ENCODE measurements at regions not wholly inside any gene's neighbourhood (a gene's known extent, or its start where the extent isn't known, plus 50 kb on each side); places are given as distances from the start of the nearest gene placed in this dataset.
"Not testable (repeated sequence)": the region's sequence is repeated elsewhere in the genome, so short reads cannot be mapped to it uniquely, and the experiment has no call there.

DNA sequence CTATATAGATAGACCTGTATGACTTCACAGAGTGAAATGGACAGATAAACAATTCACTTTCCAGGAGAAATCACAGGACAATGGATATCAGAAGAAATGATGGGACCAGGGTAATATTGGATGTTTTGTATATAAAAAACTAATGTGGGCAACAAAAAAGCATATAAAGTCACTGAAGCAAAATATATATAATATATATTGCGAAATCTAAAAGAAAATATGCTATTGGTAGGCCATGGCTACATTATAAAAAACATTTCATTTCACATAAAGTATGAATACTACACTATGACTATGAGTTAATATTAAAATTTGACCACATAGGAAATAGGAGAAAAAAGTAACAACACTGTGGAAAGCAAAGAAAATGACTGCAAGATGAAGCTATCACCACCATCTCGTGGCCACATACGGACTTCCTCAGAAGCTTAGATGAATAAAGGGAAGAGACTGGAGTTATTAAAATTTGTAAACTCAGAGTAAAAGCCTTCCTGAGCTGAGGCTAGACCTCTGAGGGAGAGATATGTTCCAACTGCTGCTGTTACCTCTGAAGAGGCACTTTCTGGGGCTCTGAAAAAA is 115.8 kb downstream of the SYT15B start:
- FAIRE-seq; DNase-seq (ENCODE audit: insufficient read length, low spot score): not testable (repeated sequence)

DNA sequence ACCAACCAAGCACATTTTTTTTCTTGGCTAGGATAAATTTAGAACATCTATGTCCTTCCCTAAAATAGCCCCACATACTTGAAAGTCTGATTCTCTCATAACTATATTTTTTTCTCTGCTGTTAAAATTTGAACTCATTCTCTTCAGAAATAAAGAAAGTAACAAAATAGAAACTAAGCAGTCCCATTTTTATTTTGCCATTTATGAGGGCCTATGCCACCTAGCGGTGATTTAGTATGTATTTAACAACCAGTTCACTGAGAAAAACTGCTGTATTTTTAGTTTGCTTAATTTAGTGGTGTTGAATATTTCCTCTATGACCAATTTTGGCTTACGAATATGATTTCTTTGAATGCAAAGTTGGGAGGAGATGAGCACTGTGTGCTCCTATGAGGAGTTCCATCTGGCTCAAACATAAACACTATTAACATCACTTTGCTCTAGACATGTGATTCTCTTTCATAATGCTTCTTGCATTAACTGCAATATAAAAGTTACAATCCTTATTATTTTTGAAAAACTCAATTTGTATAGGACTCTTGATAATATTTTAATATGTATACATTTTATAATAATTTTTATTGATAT is 116.6 kb downstream of the SYT15B start:
- DNase-seq (ENCODE audit: insufficient read length, low spot score); FAIRE-seq: not testable (repeated sequence)

DNA sequence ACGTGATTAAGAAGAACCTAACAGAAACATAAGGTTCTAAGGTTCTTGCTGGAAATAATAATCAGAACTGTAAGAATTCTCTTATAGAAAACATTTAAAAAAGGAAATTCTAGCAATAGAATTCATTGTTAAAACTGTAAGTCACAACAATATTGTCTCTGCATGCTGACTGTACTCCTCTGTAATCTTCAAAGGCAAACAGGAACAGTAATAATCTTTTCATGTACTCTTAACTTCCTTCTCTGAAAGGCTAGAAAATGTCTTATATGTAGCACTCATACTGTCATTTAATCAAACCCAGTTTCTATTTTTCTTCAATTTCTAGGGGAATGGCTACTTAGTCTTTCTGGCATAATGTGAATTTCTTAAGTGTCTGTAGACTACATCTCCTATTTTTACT is 103.5 kb upstream of the AGAP9 start:
- not testable (repeated sequence) for DNase-seq (ENCODE audit: insufficient read length, low spot score); FAIRE-seq

DNA sequence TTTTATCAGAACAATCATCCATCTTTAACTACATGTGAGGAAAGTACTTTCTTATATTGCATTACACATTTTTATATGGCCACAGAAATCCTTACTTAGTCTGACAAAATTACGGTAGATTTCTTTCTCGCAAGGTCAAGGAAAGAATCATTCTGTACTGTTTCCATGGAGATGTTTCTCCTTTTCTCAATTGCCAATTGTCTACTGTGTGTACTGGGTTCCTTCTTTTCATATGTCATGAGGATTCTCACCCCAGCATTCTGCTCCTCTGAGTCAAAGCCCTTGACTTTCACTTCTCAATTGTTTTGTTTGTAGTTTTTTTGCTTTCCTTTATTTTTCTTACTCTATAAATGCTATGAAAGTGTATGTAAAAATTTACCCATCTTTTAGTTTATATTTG is 99.3 kb upstream of the AGAP9 start:
- not testable (repeated sequence) for DNase-seq (ENCODE audit: insufficient read length, low spot score); FAIRE-seq

DNA sequence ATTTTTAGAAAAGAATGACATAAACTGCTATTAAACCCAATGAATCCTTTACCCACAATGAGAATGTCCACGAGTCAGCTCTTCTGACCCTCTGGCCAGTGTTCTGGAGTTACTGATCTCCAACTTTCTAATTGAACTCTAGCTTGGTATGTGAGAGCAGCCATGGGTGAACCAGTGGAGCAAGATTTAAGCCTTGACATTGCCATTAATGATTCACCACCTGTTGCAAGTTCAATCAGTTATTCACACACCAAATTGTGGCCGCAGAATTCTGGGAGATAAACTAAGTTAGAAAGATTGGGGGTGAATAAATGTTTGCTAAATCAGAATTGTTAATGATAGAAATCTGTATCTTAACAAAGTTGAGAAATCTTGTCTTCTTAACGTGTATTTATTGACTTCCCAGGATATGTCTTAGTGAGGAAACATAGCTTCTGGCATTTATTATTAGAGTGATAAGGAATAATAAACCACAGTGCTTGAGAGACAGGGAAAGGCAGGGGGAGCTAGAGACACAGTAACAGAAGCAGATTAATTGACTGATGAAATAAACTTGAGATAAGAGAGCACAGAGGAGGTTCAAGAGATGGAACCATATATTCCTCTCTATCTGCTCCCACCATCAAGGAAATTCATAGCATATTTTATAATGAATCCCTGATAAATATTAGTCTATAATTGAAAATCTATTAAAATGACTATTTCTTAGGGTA is 96.0 kb upstream of the AGAP9 start:
- not testable (repeated sequence) for FAIRE-seq; DNase-seq (ENCODE audit: insufficient read length, low spot score)

DNA sequence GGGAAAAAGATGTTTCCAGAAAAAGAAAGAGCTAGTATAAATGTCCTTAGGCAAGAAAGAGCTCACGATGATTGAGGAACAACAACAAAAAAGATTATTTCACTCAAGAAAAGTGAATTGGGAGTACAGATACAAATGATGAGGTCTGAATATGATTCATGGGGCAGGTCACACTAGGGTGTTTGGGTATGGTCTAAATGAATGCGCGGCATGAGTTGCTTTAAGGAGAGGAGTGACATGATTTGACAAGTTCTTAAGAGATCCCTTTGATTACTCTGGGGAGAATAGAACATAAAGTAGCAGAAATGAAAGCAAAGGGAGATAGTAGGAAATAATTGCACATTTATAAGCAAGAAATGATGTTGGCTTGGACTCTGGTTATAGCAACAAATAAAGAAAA is 85.9 kb upstream of the AGAP9 start:
- not testable (repeated sequence) for FAIRE-seq; DNase-seq (ENCODE audit: insufficient read length, low spot score)

DNA sequence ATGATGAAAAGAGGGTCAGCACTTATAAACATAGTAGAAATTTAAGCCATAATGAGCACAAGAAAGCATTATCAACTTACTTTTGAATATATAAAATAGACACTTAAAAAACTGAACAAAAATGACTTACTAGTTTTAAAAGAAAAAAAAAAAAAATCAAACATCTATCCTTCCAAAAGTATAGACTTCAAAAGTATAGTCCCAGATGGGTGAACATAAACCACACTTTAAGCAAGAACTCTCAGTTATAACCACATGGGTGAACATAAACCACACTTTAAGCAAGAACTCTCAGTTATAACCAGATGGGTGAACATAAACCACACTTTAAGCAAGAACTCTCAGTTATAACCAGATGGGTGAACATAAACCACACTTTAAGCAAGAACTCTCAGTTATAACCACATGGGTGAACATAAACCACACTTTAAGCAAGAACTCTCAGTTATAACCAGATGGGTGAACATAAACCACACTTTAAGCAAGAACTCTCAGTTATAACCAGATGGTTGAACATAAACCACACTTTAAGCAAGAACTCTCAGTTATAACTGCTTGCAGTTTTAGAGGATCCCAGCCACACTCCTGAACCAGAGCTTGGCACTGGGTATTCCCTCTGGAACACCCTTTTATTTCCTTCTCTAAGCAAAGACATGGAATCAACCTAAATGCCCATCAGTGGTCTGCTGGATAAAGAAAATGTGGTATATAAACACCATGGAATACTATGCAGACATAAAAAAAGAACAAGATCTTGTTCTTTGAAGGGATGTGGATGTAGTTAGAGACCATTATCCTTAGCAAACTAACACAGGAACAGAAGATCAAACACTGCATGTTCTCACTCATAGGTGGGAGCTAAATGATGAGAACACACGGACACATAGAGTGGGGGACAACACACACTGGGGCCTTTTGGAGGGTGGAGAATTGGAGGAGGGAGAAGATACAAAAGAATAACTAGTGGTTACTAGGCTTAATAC is 82.6 kb upstream of the AGAP9 start:
- not testable (repeated sequence) for DNase-seq (ENCODE audit: insufficient read length, low spot score); FAIRE-seq

DNA sequence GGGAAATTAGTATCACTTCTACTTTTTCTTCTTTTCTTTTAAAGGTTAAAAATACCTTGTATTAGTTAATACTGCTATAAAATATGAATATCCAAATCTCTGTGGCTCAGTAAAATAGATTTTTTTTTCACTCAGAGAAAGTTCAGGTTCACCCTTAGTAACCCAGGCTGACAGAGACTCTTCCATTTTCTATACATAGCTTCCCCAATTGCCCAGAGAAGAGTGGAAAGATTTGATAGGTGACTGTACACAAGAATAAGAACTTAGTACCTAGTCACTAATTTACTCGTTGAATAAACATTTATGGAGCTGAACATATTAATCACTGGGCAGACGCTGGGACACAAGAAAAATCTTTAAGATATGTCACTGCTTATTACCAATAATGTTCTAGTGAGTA is 77.2 kb upstream of the AGAP9 start:
- DNase-seq (ENCODE audit: insufficient read length, low spot score); FAIRE-seq: not testable (repeated sequence)

DNA sequence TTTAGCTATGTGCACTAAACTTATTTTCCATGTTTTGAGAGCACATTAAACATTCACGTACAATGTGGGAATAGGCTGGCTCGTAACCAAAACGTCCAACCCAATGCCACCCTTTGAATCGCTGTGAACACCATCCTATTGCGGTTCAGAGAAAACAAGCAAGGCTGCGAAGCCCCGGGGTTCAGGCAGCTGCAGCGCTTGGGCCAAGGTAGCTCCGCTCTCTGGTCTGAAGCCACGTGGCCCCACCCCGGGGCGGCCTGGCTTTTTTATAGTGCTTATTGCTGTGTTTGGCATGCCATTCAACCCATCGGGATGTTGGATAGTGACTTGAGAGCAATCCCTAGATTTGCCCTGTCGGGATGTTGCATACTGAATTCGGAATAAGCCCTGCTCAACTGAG is 76.7 kb upstream of the AGAP9 start:
- FAIRE-seq; DNase-seq (ENCODE audit: insufficient read length, low spot score): not testable (repeated sequence)

DNA sequence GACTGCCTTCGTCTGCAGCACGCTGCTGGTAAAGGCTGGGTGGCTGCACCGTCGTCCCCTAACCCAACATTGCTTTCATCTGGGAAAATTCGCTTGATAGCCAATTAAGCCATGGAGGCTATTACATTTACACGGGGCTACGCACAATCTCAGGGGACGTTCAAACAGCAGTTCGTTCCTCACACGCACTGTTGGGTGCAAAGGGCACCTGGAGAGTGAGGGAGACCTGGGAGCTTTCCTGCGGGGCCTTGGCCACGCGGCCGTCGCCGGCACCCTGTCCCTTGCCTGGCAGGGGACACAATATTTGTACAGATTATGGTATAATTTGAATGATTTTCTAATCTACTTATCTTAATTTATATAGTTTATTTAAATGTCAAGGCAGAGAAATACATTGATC is 76.2 kb upstream of the AGAP9 start:
- not testable (repeated sequence) for DNase-seq (ENCODE audit: insufficient read length, low spot score); FAIRE-seq

DNA sequence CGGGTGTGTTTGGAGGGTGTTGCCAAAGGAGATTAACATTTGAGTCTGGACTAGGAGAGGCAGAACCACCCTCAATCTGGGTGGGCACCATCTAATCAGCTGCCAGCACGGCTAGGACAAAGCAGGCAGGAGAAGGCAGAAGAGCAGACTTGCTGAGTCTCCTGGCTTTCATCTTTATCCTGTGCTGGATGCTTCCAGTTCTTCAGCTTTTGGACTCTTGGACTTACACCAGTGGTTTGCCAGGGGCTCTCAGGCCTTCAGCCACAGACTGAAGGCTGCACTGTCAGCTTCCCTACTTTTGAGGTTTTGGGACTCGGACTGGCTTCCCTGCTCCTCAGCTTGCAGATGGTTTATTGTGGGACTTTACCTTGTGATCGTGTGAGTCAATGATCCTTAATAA is 70.4 kb upstream of the AGAP9 start:
- FAIRE-seq; DNase-seq (ENCODE audit: insufficient read length, low spot score): not testable (repeated sequence)

DNA sequence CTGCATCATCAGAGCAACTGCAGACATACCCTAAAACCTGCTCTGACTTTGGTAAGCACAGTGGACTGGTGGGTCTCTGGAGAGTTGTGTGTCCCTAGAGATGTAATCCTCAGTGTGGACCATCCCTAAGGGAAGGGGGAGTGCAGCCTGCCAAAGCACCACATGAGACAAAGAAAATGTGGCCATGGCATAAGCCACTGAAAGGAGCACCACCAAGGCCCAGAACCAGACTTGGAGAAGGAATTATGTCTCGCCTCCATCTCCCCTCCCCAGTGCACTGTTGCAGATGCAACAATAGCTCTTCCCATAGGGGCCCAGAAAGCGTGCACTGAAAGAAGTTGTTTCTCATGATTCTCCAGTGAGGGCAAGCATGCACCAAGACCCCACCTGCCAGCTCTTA is 69.7 kb upstream of the AGAP9 start:
- DNase-seq (ENCODE audit: insufficient read length, low spot score); FAIRE-seq: not testable (repeated sequence)

DNA sequence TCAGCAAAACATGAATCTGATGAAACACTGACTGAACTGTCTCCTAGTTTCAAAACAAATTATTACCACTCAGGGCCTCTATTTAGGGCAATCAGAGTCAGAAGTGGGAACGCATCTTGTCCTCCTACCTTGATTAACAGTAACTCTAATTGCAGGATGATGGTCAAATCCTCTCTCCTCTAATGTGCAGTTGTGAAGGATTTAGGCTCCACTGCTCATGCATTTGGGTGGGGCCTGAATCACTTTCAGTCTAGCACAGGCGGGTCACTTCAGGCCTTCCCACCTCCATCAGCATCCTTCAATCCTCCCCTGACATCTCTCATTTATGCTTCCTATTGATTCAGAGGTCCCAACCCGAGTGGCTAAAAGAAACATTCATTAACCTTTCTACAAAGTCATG is 67.5 kb upstream of the AGAP9 start:
- not testable (repeated sequence) for FAIRE-seq; DNase-seq (ENCODE audit: insufficient read length, low spot score)

DNA sequence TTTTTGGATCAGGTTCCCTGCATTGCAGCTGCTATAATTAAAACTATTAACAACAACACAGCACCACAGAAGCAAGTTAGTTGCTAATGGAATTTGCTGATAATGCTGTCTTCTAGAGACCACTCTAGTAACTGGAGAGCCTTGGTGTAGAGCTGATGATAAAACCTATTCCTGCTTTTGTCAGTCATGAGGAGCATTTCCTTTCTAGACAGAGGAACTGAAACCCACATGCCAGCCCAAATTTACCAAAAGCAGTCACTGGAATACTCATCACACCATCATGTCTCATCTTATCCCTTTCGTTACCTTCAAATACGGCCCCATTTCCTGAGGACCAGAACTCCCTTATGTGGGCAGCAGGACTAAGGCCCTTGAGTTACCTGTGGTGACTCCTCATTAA is 67.1 kb upstream of the AGAP9 start:
- not testable (repeated sequence) for FAIRE-seq; DNase-seq (ENCODE audit: insufficient read length, low spot score)
- peak; percentile 50 for TF ChIP-seq SPI1 (IDR thresholded peaks at IDR 0.05; ENCODE audit: low read depth, low read length)

DNA sequence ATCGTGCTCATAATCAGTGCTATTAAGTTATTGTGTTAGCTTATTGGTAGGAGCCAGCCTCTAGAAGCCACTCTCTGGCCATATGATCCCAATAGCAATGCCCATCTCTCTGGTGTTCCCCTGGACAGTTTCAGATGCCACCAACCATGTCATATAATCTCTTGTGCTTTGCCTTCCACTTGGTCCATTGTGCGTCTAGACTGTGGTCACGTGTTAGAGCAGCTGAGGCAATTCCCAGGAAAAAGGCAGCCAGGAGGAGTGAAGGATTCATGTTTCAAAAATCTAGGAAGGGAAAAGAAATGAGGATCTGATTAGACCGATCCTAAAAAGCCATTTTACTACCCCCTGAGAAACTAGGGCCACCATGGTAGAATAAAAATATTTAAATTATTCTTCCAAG is 58.6 kb upstream of the AGAP9 start:
- not testable (repeated sequence) for FAIRE-seq; DNase-seq (ENCODE audit: insufficient read length, low spot score)

DNA sequence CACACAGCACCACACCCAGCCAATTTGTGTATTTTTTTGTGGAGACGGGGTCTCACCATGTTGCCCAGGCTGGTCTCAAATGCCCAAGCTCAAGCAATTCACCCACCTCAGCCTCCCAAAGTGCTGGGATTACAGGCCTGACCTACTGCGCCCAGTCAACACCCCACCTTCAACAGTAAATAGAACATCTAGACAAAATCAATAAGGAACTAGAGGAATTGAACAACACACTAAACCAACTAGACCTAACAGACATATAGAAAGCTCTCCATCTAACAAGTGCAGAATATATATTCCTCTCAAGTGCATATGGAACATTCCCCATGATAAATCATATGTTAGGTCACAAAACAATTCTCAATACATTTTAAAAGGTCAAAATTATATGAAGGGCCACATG is 56.6 kb upstream of the AGAP9 start:
- FAIRE-seq = not testable (repeated sequence)

DNA sequence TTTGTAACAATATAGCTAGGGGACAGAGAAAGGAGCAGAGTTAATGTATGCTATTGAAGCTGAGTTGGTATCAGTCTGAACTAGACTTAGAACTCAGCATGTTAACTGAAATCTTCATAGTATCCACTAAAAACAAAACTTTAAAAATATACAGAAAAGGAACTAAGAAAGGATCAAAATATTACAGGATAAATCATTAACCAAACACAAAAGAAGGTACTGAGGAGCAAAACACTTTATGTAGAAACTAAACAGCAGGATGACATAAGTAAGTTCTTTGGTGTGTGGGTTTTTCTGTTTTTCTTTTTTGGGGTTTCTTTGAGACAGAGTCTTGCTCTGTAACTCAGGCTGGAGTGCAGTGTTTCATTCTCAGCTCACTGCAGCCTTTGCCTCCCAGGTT is 55.1 kb upstream of the AGAP9 start:
- not testable (repeated sequence) for DNase-seq (ENCODE audit: insufficient read length, low spot score); FAIRE-seq

More for the DNA sequence above, 56.6 kb upstream of the AGAP9 start:
- DNase-seq (ENCODE audit: insufficient read length, low spot score) = not testable (repeated sequence)

Data from GM12891 (cell line).